HL-60 (cell line): ENCODE measurements at regions not wholly inside any gene's neighbourhood (a gene's known extent, or its start where the extent isn't known, plus 50 kb on each side); places are given as distances from the start of the nearest gene placed in this dataset.

Experiments
- DNase-seq, 2 experiments: peaks; one replicate each; pipeline ENCODE4 v3.0.0-alpha.2; 2010 to 2020; ENCODE audit warnings: low read depth in 1 of 2, low spot score in 1 of 2
- H3K27ac ChIP-seq: fragments of 250-450 bp; sonication (Bioruptor Pico); replicated peaks from 2 replicates; pipeline ENCODE4 v1.5.1; 2020; ENCODE audit warnings: mild to moderate bottlenecking, moderate library complexity
- H3K27me3 ChIP-seq: fragments of 250-450 bp; sonication (Bioruptor Pico); 2 replicates; pipeline ENCODE4 v1.5.1; 2021; ENCODE audit warnings: mild to moderate bottlenecking, moderate library complexity; ENCODE audit not compliant: insufficient read depth, poor library complexity, severe bottlenecking
- H3K4me3 ChIP-seq: replicated peaks from 2 replicates; pipeline ENCODE4 v1.5.1; 2011; ENCODE audit warnings: mild to moderate bottlenecking, control low read depth, low read length; ENCODE audit not compliant: insufficient read depth
- CTCF ChIP-seq: IDR thresholded peaks from one replicate; pipeline ENCODE4 v1.5.1; 2011; ENCODE audit warnings: low read length, control low read depth, inconsistent platforms; ENCODE audit not compliant: insufficient read depth
- GABPA ChIP-seq: IDR thresholded peaks from 2 replicates; pipeline ENCODE4 v1.6.1; 2012; ENCODE audit warnings: low read depth
- POLR2AphosphoS5 ChIP-seq: IDR thresholded peaks from 2 replicates; pipeline ENCODE4 v1.6.1; 2012; ENCODE audit warnings: low read depth
- REST ChIP-seq: IDR thresholded peaks from 2 replicates; pipeline ENCODE4 v1.6.1; 2012; ENCODE audit warnings: low read depth; ENCODE audit not compliant: insufficient replicate concordance
- SPI1 ChIP-seq: IDR thresholded peaks from 2 replicates; pipeline ENCODE4 v1.6.1; 2012; ENCODE audit warnings: low read depth, mild to moderate bottlenecking, borderline replicate concordance

- no peaks in the 10 kb centered on the region for H3K27me3 ChIP-seq
- H3K27ac ChIP-seq, result no peak overlapping the region
- TF ChIP-seq POLR2AphosphoS5 (no peak), GABPA (no peak), CTCF (no peak), REST (no peak), SPI1 (no peak)
- DNase-seq, result no peak
- no peak overlapping the region for H3K4me3 ChIP-seq
These were observed 488.4 kb downstream of the NXPH1 start for GRCh38 chr7:8921807-8922206.

- Histone ChIP-seq H3K4me3 (no peak overlapping the region), H3K27ac (no peak overlapping the region), H3K27me3 (no peaks in the 10 kb centered on the region)
- TF ChIP-seq SPI1 (no peak), GABPA (no peak), CTCF (no peak), POLR2AphosphoS5 (no peak), REST (no peak)
- no peak for DNase-seq
These were observed 489.3 kb downstream of the NXPH1 start for GRCh38 chr7:8922726-8923125.

- Histone ChIP-seq H3K27me3 (no peaks in the 10 kb centered on the region), H3K4me3 (no peak overlapping the region), H3K27ac (no peak overlapping the region)
- no peak for DNase-seq
- TF ChIP-seq POLR2AphosphoS5, result no peak
- TF ChIP-seq GABPA, result no peak
These were observed 489.9 kb downstream of the NXPH1 start for GRCh38 chr7:8923164-8923806.

- DNase-seq, result no peak
- H3K4me3 ChIP-seq, result no peak overlapping the region
- H3K27me3 ChIP-seq, result no peaks in the 10 kb centered on the region
- H3K27ac ChIP-seq, result no peak overlapping the region
- TF ChIP-seq CTCF (no peak), REST (no peak), POLR2AphosphoS5 (no peak), SPI1 (no peak), GABPA (no peak)
These were observed 498.7 kb downstream of the NXPH1 start for GRCh38 chr7:8931906-8932646.
